ENCODE measurements at regions not wholly inside any gene's neighbourhood (a gene's known extent, or its start where the extent isn't known, plus 50 kb on each side); places are given as distances from the start of the nearest gene placed in this dataset.

- Histone ChIP-seq H3K27ac (ENCODE audit: extremely low read depth, low read depth, low read length) (no peak overlapping the region), H3K4me3 (ENCODE audit: low read depth, low read length) (no peak overlapping the region), H3K9me3 (ENCODE audit: control insufficient read depth, insufficient read depth, low read depth, low read length) (no peaks in the 10 kb centered on the region), H3K4me1 (ENCODE audit: control insufficient read depth, insufficient read depth, low read length) (no peaks in the 10 kb centered on the region), H3K36me3 (ENCODE audit: control insufficient read depth in 2 of 2, insufficient read depth in 1 of 2, low read length in 2 of 2) (no peaks in the 10 kb centered on the region)
- ChIA-PET CTCF (interaction anchor here (0.9 kb wide), 1 partner anchor 441 kb away, joined by 3 read pairs; no protein-coding TSS in a partner anchor), POLR2A (no interaction called here)
- TF ChIP-seq ZFHX2 (tag by site-specific recombination; conservative IDR thresholded peaks at IDR 0.05) (no peak), ZNF26 (tag by site-specific recombination; IDR thresholded peaks at IDR 0.05) (no peak), ZNF37A (tag by site-specific recombination; IDR thresholded peaks at IDR 0.05) (no peak), ZNF184 (tag by site-specific recombination; IDR thresholded peaks at IDR 0.05) (no peak), ZNF211 (tag by site-specific recombination; IDR thresholded peaks at IDR 0.05; ENCODE audit: low read depth) (no peak), ZNF19 (tag by site-specific recombination; IDR thresholded peaks at IDR 0.05; ENCODE audit: low read depth) (no peak), ZNF350 (tag by site-specific recombination; IDR thresholded peaks at IDR 0.05) (no peak), ZNF366 (tag by site-specific recombination; conservative IDR thresholded peaks at IDR 0.05) (no peak), ZEB2 (tag by site-specific recombination; IDR thresholded peaks at IDR 0.05) (no peak)
- TF ChIP-seq, protein P1, sequence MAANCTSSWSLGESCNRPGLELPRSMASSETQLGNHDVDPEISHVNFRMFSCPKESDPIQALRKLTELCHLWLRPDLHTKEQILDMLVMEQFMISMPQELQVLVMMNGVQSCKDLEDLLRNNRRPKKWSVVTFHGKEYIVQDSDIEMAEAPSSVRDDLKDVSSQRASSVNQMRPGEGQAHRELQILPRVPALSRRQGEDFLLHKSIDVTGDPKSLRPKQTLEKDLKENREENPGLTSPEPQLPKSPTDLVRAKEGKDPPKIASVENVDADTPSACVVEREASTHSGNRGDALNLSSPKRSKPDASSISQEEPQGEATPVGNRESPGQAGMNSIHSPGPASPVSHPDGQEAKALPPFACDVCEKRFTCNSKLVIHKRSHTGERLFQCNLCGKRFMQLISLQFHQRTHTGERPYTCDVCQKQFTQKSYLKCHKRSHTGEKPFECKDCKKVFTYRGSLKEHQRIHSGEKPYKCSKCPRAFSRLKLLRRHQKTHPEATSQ (tag by site-specific recombination; IDR thresholded peaks at IDR 0.05) = no peak
These were observed 513.6 kb upstream of the DPH6 start for GRCh38 chr15:36059596-36059995.

DNA sequence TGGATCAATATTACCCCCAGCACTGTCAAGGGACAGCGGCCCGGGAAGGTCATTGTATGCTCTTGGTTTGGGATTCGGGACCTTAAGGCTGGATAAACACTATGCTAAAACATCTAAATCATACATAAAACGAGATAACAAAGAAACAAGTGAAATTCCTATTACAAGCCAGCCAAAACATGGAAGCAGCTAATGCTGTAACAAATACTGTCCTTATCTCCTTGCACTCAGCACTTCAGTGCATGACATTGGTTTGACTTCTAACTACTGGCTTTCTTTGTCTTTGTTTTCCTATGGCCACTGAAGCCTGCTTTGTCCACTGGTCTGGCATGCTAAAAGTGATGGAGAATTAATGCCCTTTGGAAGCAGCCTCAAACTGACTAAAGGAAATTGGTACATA, 516.4 kb upstream of the DPH6 start:
- Histone ChIP-seq H3K9me3 (ENCODE audit: control insufficient read depth, insufficient read depth, low read depth, low read length) (no peaks in the 10 kb centered on the region), H3K27ac (ENCODE audit: extremely low read depth, low read depth, low read length) (no peak overlapping the region), H3K4me3 (ENCODE audit: low read depth, low read length) (no peak overlapping the region), H3K36me3 (ENCODE audit: control insufficient read depth in 2 of 2, insufficient read depth in 1 of 2, low read length in 2 of 2) (no peaks in the 10 kb centered on the region), H3K4me1 (ENCODE audit: control insufficient read depth, insufficient read depth, low read length) (no peaks in the 10 kb centered on the region)
- CTCF ChIA-PET = no interaction called here
- TF ChIP-seq ZIC2 (tag by site-specific recombination; IDR thresholded peaks at IDR 0.05) (no peak), ZNF112 (tag by site-specific recombination; IDR thresholded peaks at IDR 0.05) (no peak), ZFP3 (tag by site-specific recombination; IDR thresholded peaks at IDR 0.05; ENCODE audit: low read depth) (no peak)
- POLR2A ChIA-PET = no interaction called here

- POLR2A ChIA-PET = no interaction called here
- H3K4me3 ChIP-seq (ENCODE audit: low read depth, low read length) = no peak overlapping the region
These were observed 512.7 kb upstream of the CDIN1 start for GRCh38 chr15:36066757-36067156.

DNA sequence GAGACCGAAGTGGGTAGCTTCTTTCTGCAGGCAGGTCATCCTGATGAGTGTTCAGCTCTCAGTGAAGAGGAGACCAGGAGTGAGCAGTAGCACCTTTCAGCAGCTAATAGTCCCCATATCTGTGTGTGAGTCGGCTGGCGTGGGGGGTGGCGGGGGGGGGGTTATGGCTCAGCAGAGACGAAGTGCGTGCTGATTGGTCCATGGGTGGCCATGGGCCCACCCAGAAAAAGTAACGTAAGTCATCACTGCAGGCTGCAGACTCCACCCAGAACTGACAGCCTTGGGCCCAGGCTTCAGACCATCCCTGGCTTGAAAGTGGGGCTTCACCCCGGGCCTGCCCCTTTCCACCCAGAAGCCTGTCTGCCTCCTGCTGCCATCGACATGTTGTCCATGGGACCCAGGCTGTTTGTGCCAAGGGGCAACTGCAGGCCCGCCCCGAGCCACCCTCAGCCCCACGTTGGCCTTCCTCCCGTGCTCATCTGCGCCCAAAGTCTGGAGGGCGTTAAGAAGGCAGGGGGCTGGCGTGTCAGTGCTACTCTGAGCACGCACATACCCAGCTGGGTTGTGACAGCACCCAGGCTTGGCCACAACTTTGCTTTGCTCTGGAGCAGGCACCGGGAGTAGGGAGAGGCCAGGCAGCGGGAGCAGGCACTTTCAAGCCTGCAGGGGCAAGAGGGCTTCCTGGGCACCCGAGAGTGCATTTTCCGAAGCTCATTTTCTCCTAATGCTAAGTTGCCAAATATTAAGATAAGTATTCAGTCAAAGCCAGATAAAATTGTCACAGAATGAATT, 511.7 kb upstream of the CDIN1 start:
- ChIA-PET POLR2A (no interaction called here), CTCF (interaction anchor here (0.6 to 0.7 kb wide), 2 partner anchors 143 kb away, joined by 3 to 4 read pairs; no protein-coding TSS in a partner anchor)
- no peaks in the 10 kb centered on the region for H3K36me3 ChIP-seq (ENCODE audit: control insufficient read depth in 2 of 2, insufficient read depth in 1 of 2, low read length in 2 of 2)
- TF ChIP-seq ZNF449 (tag by site-specific recombination; IDR thresholded peaks at IDR 0.05) = no peak
- no peak for TF ChIP-seq ZXDB (tag by site-specific recombination; IDR thresholded peaks at IDR 0.05)
- no peak for TF ChIP-seq ZFP3 (tag by site-specific recombination; IDR thresholded peaks at IDR 0.05; ENCODE audit: low read depth)
- TF ChIP-seq, protein P2, sequence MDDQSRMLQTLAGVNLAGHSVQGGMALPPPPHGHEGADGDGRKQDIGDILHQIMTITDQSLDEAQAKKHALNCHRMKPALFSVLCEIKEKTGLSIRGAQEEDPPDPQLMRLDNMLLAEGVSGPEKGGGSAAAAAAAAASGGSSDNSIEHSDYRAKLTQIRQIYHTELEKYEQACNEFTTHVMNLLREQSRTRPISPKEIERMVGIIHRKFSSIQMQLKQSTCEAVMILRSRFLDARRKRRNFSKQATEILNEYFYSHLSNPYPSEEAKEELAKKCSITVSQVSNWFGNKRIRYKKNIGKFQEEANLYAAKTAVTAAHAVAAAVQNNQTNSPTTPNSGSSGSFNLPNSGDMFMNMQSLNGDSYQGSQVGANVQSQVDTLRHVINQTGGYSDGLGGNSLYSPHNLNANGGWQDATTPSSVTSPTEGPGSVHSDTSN (CRISPR knock-in tag; IDR thresholded peaks at IDR 0.05) = no peak
- TF ChIP-seq SP3 (tag by site-specific recombination; IDR thresholded peaks at IDR 0.05) = no peak
- TF ChIP-seq ZNF580 (tag by site-specific recombination; IDR thresholded peaks at IDR 0.05) = no peak

More at GRCh38 chr15:36066757-36067156, 512.7 kb upstream of the CDIN1 start:
- CTCF ChIA-PET = no interaction called here
- Histone ChIP-seq H3K27ac (ENCODE audit: extremely low read depth, low read depth, low read length) (no peak overlapping the region), H3K4me1 (ENCODE audit: control insufficient read depth, insufficient read depth, low read length) (no peaks in the 10 kb centered on the region), H3K9me3 (ENCODE audit: control insufficient read depth, insufficient read depth, low read depth, low read length) (no peaks in the 10 kb centered on the region), H3K36me3 (ENCODE audit: control insufficient read depth in 2 of 2, insufficient read depth in 1 of 2, low read length in 2 of 2) (no peaks in the 10 kb centered on the region)
- TF ChIP-seq ZNF366 (tag by site-specific recombination; conservative IDR thresholded peaks at IDR 0.05) (no peak), ZNF768 (tag by site-specific recombination; IDR thresholded peaks at IDR 0.05) (no peak), ZNF585B (tag by site-specific recombination; IDR thresholded peaks at IDR 0.05) (no peak), ZNF138 (tag by site-specific recombination; IDR thresholded peaks at IDR 0.05; ENCODE audit: borderline replicate concordance) (no peak), ZNF560 (tag by site-specific recombination; IDR thresholded peaks at IDR 0.05; ENCODE audit: borderline replicate concordance) (no peak), ZNF677 (tag by site-specific recombination; IDR thresholded peaks at IDR 0.05) (no peak), ZNF19 (tag by site-specific recombination; IDR thresholded peaks at IDR 0.05; ENCODE audit: low read depth) (no peak)

More for the DNA sequence above, 511.7 kb upstream of the CDIN1 start:
- Histone ChIP-seq H3K27ac (ENCODE audit: extremely low read depth, low read depth, low read length) (no peak overlapping the region), H3K9me3 (ENCODE audit: control insufficient read depth, insufficient read depth, low read depth, low read length) (no peaks in the 10 kb centered on the region), H3K4me1 (ENCODE audit: control insufficient read depth, insufficient read depth, low read length) (no peaks in the 10 kb centered on the region), H3K4me3 (ENCODE audit: low read depth, low read length) (no peak overlapping the region)

Measured in HEK293 (cell line).